IPS-18a (cell line): ENCODE measurements at regions not wholly inside any gene's neighbourhood (a gene's known extent, or its start where the extent isn't known, plus 50 kb on each side); places are given as distances from the start of the nearest gene placed in this dataset.

ENCODE experiments used
- H3K27ac ChIP-seq: one replicate; pipeline ENCODE4 v1.5.1; 2013; ENCODE audit warnings: low read length
- H3K27me3 ChIP-seq: one replicate; pipeline ENCODE4 v1.6.1; 2013; ENCODE audit warnings: mild to moderate bottlenecking, low read length; ENCODE audit not compliant: control insufficient read depth, insufficient read depth
- H3K36me3 ChIP-seq: one replicate; pipeline ENCODE4 v1.6.1; 2013; ENCODE audit warnings: low read depth, low read length; ENCODE audit not compliant: control insufficient read depth
- H3K4me1 ChIP-seq: one replicate; pipeline ENCODE4 v1.6.1; 2013; ENCODE audit warnings: low read depth, low read length; ENCODE audit not compliant: control insufficient read depth
- H3K4me3 ChIP-seq: one replicate; pipeline ENCODE4 v1.5.1; 2013; ENCODE audit warnings: low read length
- H3K9ac ChIP-seq: one replicate; pipeline ENCODE4 v1.6.1; 2013; ENCODE audit warnings: mild to moderate bottlenecking, low read length, moderate library complexity
- H3K9me3 ChIP-seq: one replicate; pipeline ENCODE4 v1.6.1; 2013; ENCODE audit warnings: low read depth, low read length; ENCODE audit not compliant: control insufficient read depth

- Histone ChIP-seq H3K4me3 (no peak overlapping the region), H3K36me3 (no peaks in the 10 kb centered on the region), H3K9me3 (no peaks in the 10 kb centered on the region), H3K4me1 (no peaks in the 10 kb centered on the region), H3K9ac (no peak overlapping the region), H3K27me3 (no peaks in the 10 kb centered on the region), H3K27ac (no peak overlapping the region)
These were observed 380.3 kb upstream of the IL12A start for GRCh38 chr3:159608311-159608710.

GRCh38 chr3:159609625-159610024 is 379.0 kb upstream of the IL12A start:
- no peak overlapping the region for H3K9ac ChIP-seq
- H3K27me3 ChIP-seq: no peaks in the 10 kb centered on the region
- H3K9me3 ChIP-seq: no peaks in the 10 kb centered on the region
- H3K36me3 ChIP-seq: no peaks in the 10 kb centered on the region
- no peak overlapping the region for H3K27ac ChIP-seq
- H3K4me3 ChIP-seq: no peak overlapping the region
- no peaks in the 10 kb centered on the region for H3K4me1 ChIP-seq

- no peaks in the 10 kb centered on the region for H3K9me3 ChIP-seq
- H3K36me3 ChIP-seq: no peaks in the 10 kb centered on the region
- no peaks in the 10 kb centered on the region for H3K27me3 ChIP-seq
- peaks cover 10% of the 10 kb centered on the region for H3K4me1 ChIP-seq
- no peak overlapping the region for H3K27ac ChIP-seq
- no peak overlapping the region for H3K4me3 ChIP-seq
- H3K9ac ChIP-seq: no peak overlapping the region
These were observed 372.3 kb upstream of the IL12A start for GRCh38 chr3:159616234-159616825.

GRCh38 chr3:159619341-159619885 is 369.2 kb upstream of the IL12A start:
- H3K27ac ChIP-seq: no peak overlapping the region

GRCh38 chr3:159620281-159620680 is 368.4 kb upstream of the IL12A start:
- Histone ChIP-seq H3K4me1 (peaks cover 10% of the 10 kb centered on the region), H3K9me3 (no peaks in the 10 kb centered on the region), H3K27me3 (no peaks in the 10 kb centered on the region), H3K27ac (no peak overlapping the region), H3K4me3 (no peak overlapping the region), H3K36me3 (no peaks in the 10 kb centered on the region), H3K9ac (no peak overlapping the region)

More at GRCh38 chr3:159619341-159619885, 369.2 kb upstream of the IL12A start:
- peaks cover 10% of the 10 kb centered on the region for H3K4me1 ChIP-seq
- H3K9ac ChIP-seq: no peak overlapping the region
- H3K27me3 ChIP-seq: no peaks in the 10 kb centered on the region
- H3K4me3 ChIP-seq: no peak overlapping the region
- H3K36me3 ChIP-seq: no peaks in the 10 kb centered on the region
- no peaks in the 10 kb centered on the region for H3K9me3 ChIP-seq

- H3K36me3 ChIP-seq: no peaks in the 10 kb centered on the region
- H3K9ac ChIP-seq: no peak overlapping the region
- H3K27ac ChIP-seq: no peak overlapping the region
- no peaks in the 10 kb centered on the region for H3K9me3 ChIP-seq
- H3K27me3 ChIP-seq: no peaks in the 10 kb centered on the region
- H3K4me3 ChIP-seq: no peak overlapping the region
- peaks cover 10% of the 10 kb centered on the region for H3K4me1 ChIP-seq
These were observed 367.8 kb upstream of the IL12A start for GRCh38 chr3:159620873-159621272.

GRCh38 chr3:159624616-159625015 is 364.0 kb upstream of the IL12A start:
- H3K36me3 ChIP-seq: no peaks in the 10 kb centered on the region
- peaks cover under 1% of the 10 kb centered on the region for H3K4me1 ChIP-seq
- H3K9me3 ChIP-seq: no peaks in the 10 kb centered on the region
- H3K4me3 ChIP-seq: no peak overlapping the region
- no peaks in the 10 kb centered on the region for H3K27me3 ChIP-seq
- no peak overlapping the region for H3K27ac ChIP-seq
- no peak overlapping the region for H3K9ac ChIP-seq

- no peaks in the 10 kb centered on the region for H3K4me1 ChIP-seq
- no peaks in the 10 kb centered on the region for H3K9me3 ChIP-seq
- H3K4me3 ChIP-seq: no peak overlapping the region
- no peak overlapping the region for H3K9ac ChIP-seq
- no peaks in the 10 kb centered on the region for H3K27me3 ChIP-seq
- H3K27ac ChIP-seq: no peak overlapping the region
- H3K36me3 ChIP-seq: no peaks in the 10 kb centered on the region
These were observed 363.0 kb upstream of the IL12A start for GRCh38 chr3:159625594-159625993.

GRCh38 chr3:159626598-159626997 is 362.0 kb upstream of the IL12A start:
- Histone ChIP-seq H3K9me3 (no peaks in the 10 kb centered on the region), H3K4me3 (no peak overlapping the region), H3K36me3 (no peaks in the 10 kb centered on the region), H3K27ac (no peak overlapping the region), H3K4me1 (no peaks in the 10 kb centered on the region), H3K9ac (no peak overlapping the region), H3K27me3 (no peaks in the 10 kb centered on the region)

- H3K9me3 ChIP-seq: no peaks in the 10 kb centered on the region
- H3K27ac ChIP-seq: no peak overlapping the region
- H3K36me3 ChIP-seq: no peaks in the 10 kb centered on the region
- H3K9ac ChIP-seq: no peak overlapping the region
- no peaks in the 10 kb centered on the region for H3K27me3 ChIP-seq
- H3K4me1 ChIP-seq: no peaks in the 10 kb centered on the region
- no peak overlapping the region for H3K4me3 ChIP-seq
These were observed 361.4 kb upstream of the IL12A start for GRCh38 chr3:159627229-159627628.

GRCh38 chr3:159627634-159628033 is 361.0 kb upstream of the IL12A start:
- H3K27ac ChIP-seq: no peak overlapping the region
- H3K9ac ChIP-seq: no peak overlapping the region
- no peaks in the 10 kb centered on the region for H3K27me3 ChIP-seq
- H3K4me1 ChIP-seq: no peaks in the 10 kb centered on the region
- no peaks in the 10 kb centered on the region for H3K9me3 ChIP-seq
- H3K4me3 ChIP-seq: no peak overlapping the region
- no peaks in the 10 kb centered on the region for H3K36me3 ChIP-seq

- Histone ChIP-seq H3K27ac (no peak overlapping the region), H3K36me3 (no peaks in the 10 kb centered on the region), H3K4me3 (no peak overlapping the region), H3K9ac (no peak overlapping the region), H3K4me1 (peaks cover 2% of the 10 kb centered on the region), H3K9me3 (no peaks in the 10 kb centered on the region), H3K27me3 (no peaks in the 10 kb centered on the region)
These were observed 359.1 kb upstream of the IL12A start for GRCh38 chr3:159629329-159630084.
